HG03575 (cell line): ENCODE measurements at regions not wholly inside any gene's neighbourhood (a gene's known extent, or its start where the extent isn't known, plus 50 kb on each side); places are given as distances from the start of the nearest gene placed in this dataset.

Experiments used
- ATAC-seq: cut with Tn5 transposase; IDR thresholded peaks from one replicate; pipeline ENCODE4 v1.9.1; 2021; ENCODE audit not compliant: unreplicated experiment, insufficient number of reproducible peaks, low FRiP score; ENCODE audit errors: extremely low read depth

- ATAC-seq, result no peak
Measured at GRCh38 chr3:177529071-177529550, 331.8 kb upstream of the TBL1XR1 start.

- no peak for ATAC-seq
Measured at GRCh38 chr3:177529716-177530335, 332.5 kb upstream of the TBL1XR1 start.

- ATAC-seq, result no peak
Measured at GRCh38 chr3:177530908-177531307, 333.6 kb upstream of the TBL1XR1 start.

GRCh38 chr3:177536873-177537272, 339.6 kb upstream of the TBL1XR1 start:
- no peak for ATAC-seq

- ATAC-seq, result no peak
Measured at GRCh38 chr3:177537612-177538011, 340.3 kb upstream of the TBL1XR1 start.

GRCh38 chr3:177538048-177538749, 340.9 kb upstream of the TBL1XR1 start:
- ATAC-seq, result no peak

- ATAC-seq, result peak; percentile 74
Measured at GRCh38 chr3:177538750-177539730, 341.8 kb upstream of the TBL1XR1 start.

- ATAC-seq, result no peak
Measured at GRCh38 chr3:177541541-177541940, 344.3 kb upstream of the TBL1XR1 start.

GRCh38 chr3:177545964-177546363, 348.7 kb upstream of the TBL1XR1 start:
- ATAC-seq, result no peak

- ATAC-seq, result no peak
Measured at GRCh38 chr3:177547711-177548350, 350.5 kb upstream of the TBL1XR1 start.

GRCh38 chr3:177550667-177551066, 353.4 kb upstream of the TBL1XR1 start:
- no peak for ATAC-seq

- ATAC-seq, result no peak
Measured at GRCh38 chr3:177551431-177551836, 354.2 kb upstream of the TBL1XR1 start.

- ATAC-seq, result no peak
Measured at GRCh38 chr3:177552051-177552450, 354.8 kb upstream of the TBL1XR1 start.

GRCh38 chr3:177553012-177553411, 355.7 kb upstream of the TBL1XR1 start:
- no peak for ATAC-seq

- no peak for ATAC-seq
Measured at GRCh38 chr3:177553579-177553978, 356.3 kb upstream of the TBL1XR1 start.

GRCh38 chr3:177554895-177555759, 357.8 kb upstream of the TBL1XR1 start:
- ATAC-seq, result no peak

- ATAC-seq, result no peak
Measured at GRCh38 chr3:177557548-177557947, 360.3 kb upstream of the TBL1XR1 start.

GRCh38 chr3:177561365-177561764, 364.1 kb upstream of the TBL1XR1 start:
- ATAC-seq, result no peak
